Stimulated activated CD4-positive, alpha-beta T cell treated with anti-CD3 and anti-CD28 coated beads, TNF-alpha, amount 100 ng/mL, for 1 hour (primary cell): ENCODE measurements at regions not wholly inside any gene's neighbourhood (a gene's known extent, or its start where the extent isn't known, plus 50 kb on each side); places are given as distances from the start of the nearest gene placed in this dataset.

Experiments
- DNase-seq, 3 donors: peaks; one replicate each; pipeline ENCODE4 v3.0.0-alpha.2; 2020; ENCODE audit warnings: low read depth in 3 of 3, low spot score in 1 of 3

- DNase-seq: no peak
These were observed 263.4 kb downstream of the TTLL7 start for GRCh38 chr1:83735526-83735925.

- DNase-seq: no peak
These were observed 264.5 kb downstream of the TTLL7 start for GRCh38 chr1:83734420-83734819.

- no peak for DNase-seq
These were observed 273.1 kb downstream of the TTLL7 start for GRCh38 chr1:83725735-83726360.

- no peak for DNase-seq
These were observed 280.6 kb downstream of the TTLL7 start for GRCh38 chr1:83718338-83718737.

GRCh38 chr1:83717785-83718184, 281.1 kb downstream of the TTLL7 start:
- no peak for DNase-seq

GRCh38 chr1:83716641-83717040, 282.3 kb downstream of the TTLL7 start:
- DNase-seq: no peak

- no peak for DNase-seq
These were observed 283.4 kb downstream of the TTLL7 start for GRCh38 chr1:83715550-83715949.

- DNase-seq: no peak
These were observed 289.3 kb downstream of the TTLL7 start for GRCh38 chr1:83709662-83710061.

GRCh38 chr1:83706354-83706938, 292.5 kb downstream of the TTLL7 start:
- no peak for DNase-seq

GRCh38 chr1:83705091-83705490, 293.8 kb downstream of the TTLL7 start:
- no peak for DNase-seq

GRCh38 chr1:83704350-83704749, 294.6 kb downstream of the TTLL7 start:
- no peak for DNase-seq

GRCh38 chr1:83702356-83702755, 296.6 kb downstream of the TTLL7 start:
- no peak for DNase-seq

GRCh38 chr1:83701355-83701754, 297.6 kb downstream of the TTLL7 start:
- DNase-seq: no peak

GRCh38 chr1:83698644-83699043, 300.3 kb downstream of the TTLL7 start:
- DNase-seq: no peak

GRCh38 chr1:83697961-83698360, 301.0 kb downstream of the TTLL7 start:
- no peak for DNase-seq

- DNase-seq: no peak
These were observed 301.7 kb downstream of the TTLL7 start for GRCh38 chr1:83697220-83697619.

- no peak for DNase-seq
These were observed 304.5 kb downstream of the TTLL7 start for GRCh38 chr1:83694449-83694848.

GRCh38 chr1:83693427-83694126, 305.4 kb downstream of the TTLL7 start:
- DNase-seq: no peak

GRCh38 chr1:83692524-83693381, 306.2 kb downstream of the TTLL7 start:
- DNase-seq: no peak

- no peak for DNase-seq
These were observed 306.9 kb downstream of the TTLL7 start for GRCh38 chr1:83691953-83692500.
